DOHH2 (cell line): ENCODE measurements at regions not wholly inside any gene's neighbourhood (a gene's known extent, or its start where the extent isn't known, plus 50 kb on each side); places are given as distances from the start of the nearest gene placed in this dataset.

Experiments used
- H3F3A ChIP-seq: fragments of 200-600 bp; sonication (generic), shearing (Covaris generic); 2 replicates; pipeline ENCODE4 v1.6.0; 2016; ENCODE audit warnings: antibody characterized with exemption, mild to moderate bottlenecking; ENCODE audit not compliant: control insufficient read depth, insufficient read depth
- H3K27ac ChIP-seq: fragments of 200-600 bp; sonication (generic); 2 replicates; pipeline ENCODE4 v1.5.1; 2014; ENCODE audit warnings: low read depth, mild to moderate bottlenecking, low read length, moderate library complexity
- H3K27me3 ChIP-seq: fragments of 200-600 bp; sonication (generic); 2 replicates; pipeline ENCODE4 v1.6.1; 2014; ENCODE audit warnings: mild to moderate bottlenecking, low read length, mixed read lengths; ENCODE audit not compliant: control insufficient read depth
- H3K36me3 ChIP-seq: fragments of 200-600 bp; sonication (generic); 2 replicates; pipeline ENCODE4 v1.6.1; 2014; ENCODE audit warnings: mild to moderate bottlenecking, low read length, moderate library complexity, mixed read lengths; ENCODE audit not compliant: control insufficient read depth
- H3K4me1 ChIP-seq: fragments of 200-600 bp; sonication (generic); 2 replicates; pipeline ENCODE4 v1.6.1; 2014; ENCODE audit warnings: mild to moderate bottlenecking, low read length, mixed read lengths; ENCODE audit not compliant: control insufficient read depth
- H3K4me2 ChIP-seq: fragments of 200-600 bp; sonication (generic); 2 replicates; pipeline ENCODE4 v1.6.0; 2014; ENCODE audit warnings: mild to moderate bottlenecking, low read length, moderate library complexity
- H3K4me3 ChIP-seq: fragments of 200-600 bp; sonication (generic); 2 replicates; pipeline ENCODE4 v1.5.1; 2014; ENCODE audit warnings: mild to moderate bottlenecking, low read length, mixed read lengths
- H3K79me2 ChIP-seq: fragments of 200-600 bp; sonication (generic); 2 replicates; pipeline ENCODE4 v1.6.1; 2014; ENCODE audit warnings: mild to moderate bottlenecking, low read length, mixed read lengths; ENCODE audit not compliant: control insufficient read depth
- H3K9me2 ChIP-seq: fragments of 200-600 bp; sonication (generic); replicated peaks from 2 replicates; pipeline ENCODE4 v1.6.1; 2014; ENCODE audit warnings: mild to moderate bottlenecking, low read length, mixed read lengths; ENCODE audit not compliant: control insufficient read depth
- H3K9me3 ChIP-seq: fragments of 200-600 bp; sonication (generic); 2 replicates; pipeline ENCODE4 v1.6.1; 2014; ENCODE audit warnings: antibody characterized with exemption, low read length, mixed read lengths; ENCODE audit not compliant: control insufficient read depth, insufficient read depth
- H4K20me1 ChIP-seq: fragments of 200-600 bp; sonication (generic); 2 replicates; pipeline ENCODE4 v1.6.0; 2014; ENCODE audit warnings: low read depth, mild to moderate bottlenecking, antibody characterized with exemption, low read length, moderate library complexity; ENCODE audit not compliant: control insufficient read depth, insufficient read depth
- CTCF ChIP-seq: fragments of 200-600 bp; sonication (generic); IDR thresholded peaks from one replicate; pipeline ENCODE4 v1.5.1; 2014; ENCODE audit warnings: antibody characterized with exemption, mild to moderate bottlenecking, low read depth, low read length; ENCODE audit not compliant: poor library complexity, severe bottlenecking
- EZH2phosphoT487 ChIP-seq: fragments of 200-600 bp; sonication (generic); IDR thresholded peaks from 2 replicates; pipeline ENCODE4 v1.6.1; 2017; ENCODE audit warnings: borderline replicate concordance, mild to moderate bottlenecking, antibody characterized with exemption, low read length, moderate library complexity, mixed read lengths

DNA sequence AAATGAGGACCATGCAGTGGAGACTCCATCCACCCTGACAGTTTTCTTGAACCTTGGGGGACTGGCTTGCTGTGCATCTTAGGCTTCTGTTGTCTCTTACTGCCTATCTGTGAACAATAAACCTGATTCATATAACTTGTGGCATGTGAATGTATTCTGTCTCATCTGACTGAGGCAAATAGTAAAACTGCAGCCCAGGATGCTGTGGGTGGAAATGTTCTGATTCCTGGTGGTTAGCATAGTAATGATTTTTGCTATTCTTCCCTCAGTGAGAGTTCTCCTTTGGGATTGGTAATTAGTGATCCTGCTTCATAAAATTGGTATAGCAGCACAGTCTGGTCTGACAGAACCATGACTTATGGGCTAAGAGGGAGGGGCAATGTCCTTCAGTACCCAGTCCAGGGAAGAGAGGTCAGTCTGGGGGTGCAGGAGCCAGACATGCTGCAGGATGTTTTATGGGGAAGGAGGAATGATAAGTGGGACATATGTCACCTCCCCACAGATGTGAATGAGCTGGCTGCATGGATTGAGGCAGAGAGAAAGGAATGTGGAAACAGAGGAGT, 147.1 kb downstream of the OR2B2 start:
- Histone ChIP-seq H3K36me3 (no peaks in the 10 kb centered on the region), H3K4me1 (no peaks in the 10 kb centered on the region), H3K4me3 (no peak overlapping the region), H3K79me2 (no peaks in the 10 kb centered on the region), H3K9me3 (no peaks in the 10 kb centered on the region), H3K27ac (no peak overlapping the region), H3K27me3 (0 out of 2 replicates have a peak, but pooled peaks cover 3% of the 10 kb centered on the region), H3K4me2 (no peak overlapping the region), H3F3A (no peaks in the 10 kb centered on the region), H3K9me2 (no peaks in the 10 kb centered on the region), H4K20me1 (no peaks in the 10 kb centered on the region)
- TF ChIP-seq EZH2phosphoT487, result no peak
- TF ChIP-seq CTCF, result no peak

- TF ChIP-seq CTCF, result no peak
- no peak for TF ChIP-seq EZH2phosphoT487
Measured at GRCh38 chr6:27761391-27761790, 150.8 kb downstream of the OR2B2 start.

DNA sequence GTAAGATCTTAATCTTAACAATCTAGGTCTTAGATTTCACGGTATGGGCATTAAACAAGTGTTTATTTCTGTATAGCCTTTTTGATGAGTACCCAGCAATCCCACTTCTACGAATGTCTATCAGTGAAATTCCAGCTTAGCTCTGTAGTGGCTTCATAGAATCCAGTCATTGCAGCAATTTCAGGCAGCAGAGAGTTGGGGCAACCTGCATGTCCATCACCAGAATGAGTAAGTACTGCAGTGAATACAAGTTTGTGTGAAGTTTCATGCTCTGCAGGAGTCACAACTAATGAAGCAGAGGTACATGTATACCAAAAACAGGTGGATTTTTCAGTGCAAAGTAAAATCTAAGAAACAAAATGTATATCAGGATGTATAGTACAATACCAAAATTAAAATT, 151.7 kb downstream of the OR2B2 start:
- H3K4me3 ChIP-seq, result no peak overlapping the region
- no peak overlapping the region for H3K4me2 ChIP-seq
- no peaks in the 10 kb centered on the region for H3K9me2 ChIP-seq
- peaks cover 12% of the 10 kb centered on the region; the same call in 1 of the 2 replicates for H3K27me3 ChIP-seq
- H3K79me2 ChIP-seq, result no peaks in the 10 kb centered on the region
- H3K9me3 ChIP-seq, result no peaks in the 10 kb centered on the region
- H3K4me1 ChIP-seq, result 0 out of 2 replicates have a peak, but pooled peaks cover 9% of the 10 kb centered on the region
- H3K27ac ChIP-seq, result no peak overlapping the region
- H3F3A ChIP-seq, result no peaks in the 10 kb centered on the region
- TF ChIP-seq EZH2phosphoT487, result no peak
- TF ChIP-seq CTCF, result no peak
- H3K36me3 ChIP-seq, result no peaks in the 10 kb centered on the region
- no peaks in the 10 kb centered on the region for H4K20me1 ChIP-seq

More at GRCh38 chr6:27761391-27761790, 150.8 kb downstream of the OR2B2 start:
- Histone ChIP-seq H4K20me1 (no peaks in the 10 kb centered on the region), H3K4me1 (0 out of 2 replicates have a peak, but pooled peaks cover 9% of the 10 kb centered on the region), H3K36me3 (no peaks in the 10 kb centered on the region), H3K4me3 (no peak overlapping the region), H3K79me2 (no peaks in the 10 kb centered on the region), H3F3A (no peaks in the 10 kb centered on the region), H3K27me3 (peaks cover 12% of the 10 kb centered on the region; the same call in 1 of the 2 replicates), H3K9me3 (no peaks in the 10 kb centered on the region), H3K4me2 (no peak overlapping the region), H3K9me2 (no peaks in the 10 kb centered on the region), H3K27ac (no peak overlapping the region)
